ENCODE measurements at regions not wholly inside any gene's neighbourhood (a gene's known extent, or its start where the extent isn't known, plus 50 kb on each side); places are given as distances from the start of the nearest gene placed in this dataset.

- no peak for TF ChIP-seq CTCF (conservative IDR thresholded peaks at IDR 0.05; ENCODE audit: low read depth, low read length)
- no peak for TF ChIP-seq EZH2 (IDR thresholded peaks at IDR 0.05; ENCODE audit: low read length, unreplicated experiment)
These were observed 62.3 kb downstream of the TTC32 start for GRCh38 chr2:19839438-19839837.

Data from PC-3 (cell line).